Astrocyte (in vitro differentiated cells and primary cell): ENCODE measurements at regions not wholly inside any gene's neighbourhood (a gene's known extent, or its start where the extent isn't known, plus 50 kb on each side); places are given as distances from the start of the nearest gene placed in this dataset.

Experiments
- DNase-seq: peaks from one replicate; pipeline ENCODE4 v3.0.0-alpha.2; 2010; ENCODE audit warnings: low read depth
- FAIRE-seq: peaks from 2 replicates; lab custom pipeline; 2011; peaks lifted over from hg19 to GRCh38; lab: Jason Lieb, UNC
- H2AFZ ChIP-seq: 2 replicates; pipeline ENCODE4 v1.6.0; 2012; ENCODE audit warnings: low read depth, low read length, inconsistent platforms
- H3K27ac ChIP-seq: 2 replicates; pipeline ENCODE4 v1.5.1; 2011; ENCODE audit warnings: low read depth, low read length, inconsistent platforms
- H3K27me3 ChIP-seq: 2 replicates; pipeline ENCODE4 v1.6.0; 2011; ENCODE audit warnings: low read length, inconsistent platforms; ENCODE audit not compliant: insufficient read depth
- H3K36me3 ChIP-seq: 2 replicates; pipeline ENCODE4 v1.5.1; 2011; ENCODE audit warnings: low read length, inconsistent platforms; ENCODE audit not compliant: insufficient read depth
- H3K4me1 ChIP-seq: 2 replicates; pipeline ENCODE4 v1.5.1; 2011; ENCODE audit warnings: low read length, inconsistent platforms; ENCODE audit not compliant: insufficient read depth
- H3K4me2 ChIP-seq: 2 replicates; pipeline ENCODE4 v1.6.0; 2012; ENCODE audit warnings: low read length, inconsistent platforms
- H3K4me3 ChIP-seq: 2 replicates; pipeline ENCODE4 v1.5.1; 2011; ENCODE audit warnings: low read depth, mild to moderate bottlenecking, low read length, inconsistent platforms; ENCODE audit not compliant: insufficient read depth
- H3K79me2 ChIP-seq: 2 replicates; pipeline ENCODE4 v1.6.0; 2012; ENCODE audit warnings: mild to moderate bottlenecking, low read length, inconsistent platforms; ENCODE audit not compliant: insufficient read depth
- H3K9ac ChIP-seq: 2 replicates; pipeline ENCODE4 v1.6.0; 2012; ENCODE audit warnings: mild to moderate bottlenecking, low read length, inconsistent platforms
- H3K9me3 ChIP-seq: 2 replicates; pipeline ENCODE4 v1.5.1; 2012; ENCODE audit warnings: low read depth, mild to moderate bottlenecking, low read length, inconsistent platforms; ENCODE audit not compliant: insufficient read depth
- H4K20me1 ChIP-seq: 2 replicates; pipeline ENCODE4 v1.6.0; 2012; ENCODE audit warnings: low read length, inconsistent platforms; ENCODE audit not compliant: insufficient read depth
- H3K27ac Mint-ChIP-seq: one replicate; pipeline ENCODE4 v1.8.0; 2021; ENCODE audit warnings: mild to moderate bottlenecking, mixed read lengths; ENCODE audit not compliant: unreplicated experiment
- H3K27me3 Mint-ChIP-seq: one replicate; pipeline ENCODE4 v1.8.0; 2021; ENCODE audit warnings: low read depth, mixed read lengths; ENCODE audit not compliant: unreplicated experiment
- H3K36me3 Mint-ChIP-seq: one replicate; pipeline ENCODE4 v1.8.0; 2021; ENCODE audit warnings: low read depth, mixed read lengths; ENCODE audit not compliant: unreplicated experiment
- H3K4me1 Mint-ChIP-seq: one replicate; pipeline ENCODE4 v1.8.0; 2021; ENCODE audit warnings: low read depth, mixed read lengths; ENCODE audit not compliant: unreplicated experiment
- H3K4me3 Mint-ChIP-seq: one replicate; pipeline ENCODE4 v1.8.0; 2021; ENCODE audit warnings: mild to moderate bottlenecking, moderate library complexity, mixed read lengths; ENCODE audit not compliant: unreplicated experiment
- H3K9me3 Mint-ChIP-seq: one replicate; pipeline ENCODE4 v1.8.0; 2021; ENCODE audit warnings: mild to moderate bottlenecking, mixed read lengths; ENCODE audit not compliant: unreplicated experiment
- CTCF ChIP-seq: IDR thresholded peaks from 2 replicates; pipeline ENCODE4 v1.5.1; 2011; ENCODE audit warnings: low read depth, mild to moderate bottlenecking, inconsistent platforms, low read length, moderate library complexity; ENCODE audit not compliant: insufficient read depth
- EZH2 ChIP-seq: IDR thresholded peaks from 2 replicates; pipeline ENCODE4 v1.6.1; 2012; ENCODE audit warnings: mild to moderate bottlenecking, low read length, inconsistent platforms; ENCODE audit not compliant: insufficient read depth

- H2AFZ ChIP-seq: no peak overlapping the region
- no peak overlapping the region for H3K4me2 ChIP-seq
Observed at GRCh38 chr4:163077680-163078079, 89.0 kb downstream of the NAF1 start.

DNA sequence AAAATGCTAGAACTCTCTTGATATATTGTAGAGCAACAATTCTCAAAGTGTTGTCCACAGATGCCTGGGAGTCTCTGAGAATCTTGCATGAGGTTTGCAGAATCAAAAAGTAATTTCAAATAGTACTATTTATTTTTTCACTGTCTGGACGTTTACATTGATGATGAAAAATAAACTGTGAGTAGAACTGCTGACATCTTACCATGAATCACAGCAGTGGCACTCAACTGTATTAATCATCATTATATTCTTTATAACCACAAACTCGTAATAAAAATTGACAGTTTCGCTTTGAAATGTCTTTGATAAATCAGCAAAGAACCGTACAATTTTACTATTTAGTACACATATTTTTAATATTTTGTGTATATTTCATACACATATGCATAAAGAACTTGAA lies 94.5 kb downstream of the NAF1 start:
- Histone ChIP-seq H2AFZ (no peak overlapping the region), H3K36me3 (no peaks in the 10 kb centered on the region), H3K4me3 (no peak overlapping the region), H3K9me3 (no peaks in the 10 kb centered on the region), H3K79me2 (no peaks in the 10 kb centered on the region), H3K4me2 (no peak overlapping the region), H3K27ac (no peak overlapping the region), H3K27me3 (no peaks in the 10 kb centered on the region), H3K4me1 (no peaks in the 10 kb centered on the region), H3K9ac (no peak overlapping the region), H4K20me1 (no peaks in the 10 kb centered on the region)
- Mint-ChIP-seq H3K4me3 (no peak overlapping the region), H3K9me3 (no peaks in the 10 kb centered on the region), H3K36me3 (no peaks in the 10 kb centered on the region), H3K27ac (no peak overlapping the region), H3K27me3 (no peaks in the 10 kb centered on the region), H3K4me1 (peaks cover 9% of the 10 kb centered on the region)
- TF ChIP-seq EZH2: no peak
- TF ChIP-seq CTCF: no peak
- FAIRE-seq (no peak), DNase-seq (peak; percentile 14)

More at GRCh38 chr4:163077680-163078079, 89.0 kb downstream of the NAF1 start:
- Histone ChIP-seq H3K4me1 (no peaks in the 10 kb centered on the region), H3K4me3 (no peak overlapping the region), H4K20me1 (no peaks in the 10 kb centered on the region), H3K36me3 (no peaks in the 10 kb centered on the region), H3K27ac (no peak overlapping the region), H3K9me3 (no peaks in the 10 kb centered on the region), H3K27me3 (no peaks in the 10 kb centered on the region), H3K9ac (no peak overlapping the region), H3K79me2 (no peaks in the 10 kb centered on the region)
- no peak for DNase-seq
- TF ChIP-seq CTCF (no peak), EZH2 (no peak)
- no peak for FAIRE-seq
- Mint-ChIP-seq H3K9me3 (no peaks in the 10 kb centered on the region), H3K36me3 (no peaks in the 10 kb centered on the region), H3K27ac (no peak overlapping the region), H3K4me1 (no peaks in the 10 kb centered on the region), H3K27me3 (no peaks in the 10 kb centered on the region), H3K4me3 (no peak overlapping the region)

- FAIRE-seq: no peak
- no peaks in the 10 kb centered on the region for H3K36me3 Mint-ChIP-seq
- no peaks in the 10 kb centered on the region for H3K9me3 ChIP-seq
- H3K4me3 Mint-ChIP-seq: no peak overlapping the region
- H3K36me3 ChIP-seq: no peaks in the 10 kb centered on the region
- H3K27ac Mint-ChIP-seq: no peak overlapping the region
- H3K4me1 ChIP-seq: no peaks in the 10 kb centered on the region
- H3K9me3 Mint-ChIP-seq: peaks cover 2% of the 10 kb centered on the region
- H3K4me1 Mint-ChIP-seq: peaks cover 9% of the 10 kb centered on the region
- H3K27ac ChIP-seq: no peak overlapping the region
- H3K4me2 ChIP-seq: no peak overlapping the region
- H2AFZ ChIP-seq: no peak overlapping the region
- no peaks in the 10 kb centered on the region for H3K27me3 ChIP-seq
- H3K79me2 ChIP-seq: no peaks in the 10 kb centered on the region
- no peaks in the 10 kb centered on the region for H3K27me3 Mint-ChIP-seq
- TF ChIP-seq CTCF: no peak
- TF ChIP-seq EZH2: no peak
- no peak for DNase-seq
- H3K9ac ChIP-seq: no peak overlapping the region
- no peaks in the 10 kb centered on the region for H4K20me1 ChIP-seq
- no peak overlapping the region for H3K4me3 ChIP-seq
Observed at GRCh38 chr4:163071308-163071707, 95.4 kb downstream of the NAF1 start.
